Muscle of leg (tissue), 3 donors: ENCODE measurements at regions not wholly inside any gene's neighbourhood (a gene's known extent, or its start where the extent isn't known, plus 50 kb on each side); places are given as distances from the start of the nearest gene placed in this dataset.

Experiments used
- DNase-seq: peaks from one replicate; pipeline ENCODE4 v3.0.0; 2013
- H3K27ac ChIP-seq: one replicate; pipeline ENCODE4 v1.5.1; 2013; ENCODE audit warnings: mild to moderate bottlenecking, low read length, control low read depth
- H3K27me3 ChIP-seq: one replicate; pipeline ENCODE4 v1.6.1; 2013; ENCODE audit warnings: low read length; ENCODE audit not compliant: control insufficient read depth, insufficient read depth
- H3K36me3 ChIP-seq: one replicate; pipeline ENCODE4 v1.6.1; 2013; ENCODE audit warnings: low read length; ENCODE audit not compliant: control insufficient read depth, insufficient read depth
- H3K4me1 ChIP-seq: one replicate; pipeline ENCODE4 v1.6.1; 2013; ENCODE audit warnings: low read length; ENCODE audit not compliant: control insufficient read depth, insufficient read depth
- H3K4me3 ChIP-seq: one replicate; pipeline ENCODE4 v1.5.1; 2013; ENCODE audit warnings: low read length, control low read depth
- H3K9me3 ChIP-seq: replicated peaks from 2 replicates; pipeline ENCODE4 v1.6.1; 2013; ENCODE audit warnings: low read depth, low read length; ENCODE audit not compliant: control insufficient read depth
- WGBS: methylation state at CpG from one replicate; pipeline ENCODE4 v1.1.5; 2013; ENCODE audit warnings: missing lambda C conversion rate; ENCODE audit not compliant: insufficient coverage; 5-methylcytosine and 5-hydroxymethylcytosine counted together

GRCh38 chr2:226559536-226559935 is 240.1 kb downstream of the IRS1 start:
- no CpG with 5 or more reads among the region's 2 CpGs for WGBS
- Histone ChIP-seq H3K36me3 (no peaks in the 10 kb centered on the region), H3K4me1 (no peaks in the 10 kb centered on the region), H3K4me3 (no peak overlapping the region), H3K9me3 (no peaks in the 10 kb centered on the region), H3K27ac (no peak overlapping the region), H3K27me3 (no peaks in the 10 kb centered on the region)
- DNase-seq, result no peak

- H3K27ac ChIP-seq, result no peak overlapping the region
- H3K4me1 ChIP-seq, result no peaks in the 10 kb centered on the region
- H3K4me3 ChIP-seq, result no peak overlapping the region
- H3K27me3 ChIP-seq, result no peaks in the 10 kb centered on the region
- WGBS, result 76% methylated on average over 5 of the region's 5 CpGs
- H3K9me3 ChIP-seq, result no peaks in the 10 kb centered on the region
- DNase-seq, result no peak
- no peaks in the 10 kb centered on the region for H3K36me3 ChIP-seq
Measured at GRCh38 chr2:226558418-226558817, 241.2 kb downstream of the IRS1 start.

GRCh38 chr2:226556050-226556449 is 243.6 kb downstream of the IRS1 start:
- Histone ChIP-seq H3K36me3 (no peaks in the 10 kb centered on the region), H3K27me3 (no peaks in the 10 kb centered on the region), H3K4me1 (no peaks in the 10 kb centered on the region), H3K9me3 (no peaks in the 10 kb centered on the region), H3K27ac (no peak overlapping the region), H3K4me3 (no peak overlapping the region)
- no peak for DNase-seq
- WGBS, result no CpG with 5 or more reads among the region's 4 CpGs

GRCh38 chr2:226554701-226555100 is 244.9 kb downstream of the IRS1 start:
- no peaks in the 10 kb centered on the region for H3K36me3 ChIP-seq
- WGBS, result no CpG with 5 or more reads among the region's 1 CpG
- no peaks in the 10 kb centered on the region for H3K27me3 ChIP-seq
- no peak for DNase-seq
- no peaks in the 10 kb centered on the region for H3K4me1 ChIP-seq
- no peak overlapping the region for H3K27ac ChIP-seq
- H3K4me3 ChIP-seq, result no peak overlapping the region
- no peaks in the 10 kb centered on the region for H3K9me3 ChIP-seq

- H3K27me3 ChIP-seq, result no peaks in the 10 kb centered on the region
- H3K36me3 ChIP-seq, result no peaks in the 10 kb centered on the region
- no peak for DNase-seq
- no CpG with 5 or more reads among the region's 3 CpGs for WGBS
- H3K4me1 ChIP-seq, result no peaks in the 10 kb centered on the region
- H3K9me3 ChIP-seq, result no peaks in the 10 kb centered on the region
- H3K27ac ChIP-seq, result no peak overlapping the region
- no peak overlapping the region for H3K4me3 ChIP-seq
Measured at GRCh38 chr2:226553333-226553732, 246.3 kb downstream of the IRS1 start.

DNA sequence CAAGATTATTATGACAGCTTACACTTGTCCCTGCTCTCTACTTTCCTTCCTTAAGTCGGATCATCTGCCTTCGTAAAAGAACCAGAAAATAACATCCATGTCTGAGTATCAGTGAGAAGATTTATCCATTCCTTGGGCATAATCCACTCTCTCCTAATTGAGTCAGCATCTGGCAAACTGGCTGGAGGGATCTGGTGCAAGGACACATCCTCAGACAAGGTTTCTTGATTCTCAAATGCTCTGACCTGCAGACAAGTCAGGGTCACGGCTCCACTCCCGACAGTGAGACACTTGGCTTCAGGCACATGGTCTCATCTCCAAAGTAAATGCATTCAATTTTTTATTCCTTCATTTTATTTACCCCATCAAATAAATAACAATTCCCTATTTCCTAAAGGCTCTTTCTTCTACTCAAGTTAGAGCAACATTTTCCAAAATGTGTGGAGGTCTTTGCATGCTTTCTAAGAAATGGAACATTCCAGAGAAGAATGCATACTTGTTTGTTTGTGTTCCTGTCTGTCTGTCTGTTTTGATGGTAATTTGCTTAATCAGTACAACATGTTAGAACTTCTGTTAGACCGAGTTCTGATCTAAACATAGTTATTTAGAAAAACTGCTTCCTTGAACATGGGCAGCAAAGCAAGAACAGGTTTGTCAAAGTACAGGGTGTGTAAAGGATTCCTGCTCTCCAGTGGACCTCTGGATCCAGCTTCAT is 246.9 kb downstream of the IRS1 start:
- WGBS, result 81% methylated on average over 3 of the region's 5 CpGs
- Histone ChIP-seq H3K4me1 (no peaks in the 10 kb centered on the region), H3K27ac (no peak overlapping the region), H3K27me3 (no peaks in the 10 kb centered on the region), H3K4me3 (no peak overlapping the region), H3K36me3 (no peaks in the 10 kb centered on the region), H3K9me3 (no peaks in the 10 kb centered on the region)
- DNase-seq, result no peak

DNA sequence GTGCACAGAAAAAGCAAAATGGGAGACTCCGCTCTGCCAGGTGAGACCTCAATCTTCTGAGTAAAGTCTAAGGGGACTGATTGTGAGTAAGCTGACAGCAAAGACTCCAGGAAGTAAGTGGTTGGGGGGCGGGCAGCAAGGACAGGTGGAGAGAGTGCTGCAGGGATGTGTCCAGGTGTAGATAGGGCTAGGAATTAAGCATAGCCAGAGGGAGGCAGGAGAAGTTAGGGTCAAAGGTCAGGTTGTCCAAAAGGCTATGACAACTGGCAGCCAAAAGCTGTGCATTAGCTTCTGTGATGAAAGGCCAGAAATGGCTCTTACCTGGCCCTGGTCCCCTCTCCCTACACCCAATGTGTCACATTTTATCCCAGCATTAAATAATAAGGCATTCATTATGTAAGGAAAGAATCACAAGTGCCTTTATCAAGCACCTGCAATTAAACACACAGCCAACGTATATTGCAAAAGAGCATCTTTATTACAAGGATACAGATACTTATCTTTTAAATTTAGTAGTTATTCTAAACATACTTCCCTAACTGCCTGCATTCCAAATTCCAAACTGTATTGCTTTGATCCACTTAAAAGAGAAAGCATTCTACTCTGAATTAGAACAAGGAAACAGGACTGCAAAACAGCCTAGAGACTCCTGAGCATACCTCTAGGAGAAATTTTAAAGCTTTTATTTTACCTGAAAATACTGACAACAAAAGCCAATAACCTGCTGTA is 247.9 kb downstream of the IRS1 start:
- Histone ChIP-seq H3K27me3 (no peaks in the 10 kb centered on the region), H3K4me3 (no peak overlapping the region)
- 90% methylated on average over 2 of the region's 3 CpGs for WGBS

DNA sequence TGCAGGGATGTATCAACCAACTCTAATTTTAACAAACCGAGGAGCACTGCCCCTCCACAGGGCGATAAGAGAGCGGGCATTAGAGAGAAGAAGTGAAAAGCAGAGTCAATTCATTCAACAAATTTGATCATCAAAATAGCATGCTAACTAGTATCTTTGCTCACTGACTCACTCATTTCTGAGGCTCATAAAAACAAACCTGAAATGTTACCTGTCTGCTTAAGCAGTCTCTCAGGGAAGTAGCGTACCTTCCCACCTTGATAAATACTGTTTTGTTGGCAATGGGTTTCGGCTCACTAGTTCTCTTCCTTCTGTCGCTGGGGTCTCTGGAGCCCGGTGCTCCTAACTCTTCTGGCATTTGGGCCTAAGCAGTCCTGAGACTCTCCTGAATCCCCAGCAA is 248.8 kb downstream of the IRS1 start:
- Histone ChIP-seq H3K4me1 (no peaks in the 10 kb centered on the region), H3K9me3 (no peaks in the 10 kb centered on the region), H3K27ac (no peak overlapping the region), H3K27me3 (no peaks in the 10 kb centered on the region), H3K36me3 (no peaks in the 10 kb centered on the region), H3K4me3 (no peak overlapping the region)
- DNase-seq, result no peak
- WGBS, result 96% methylated on average over 4 of the region's 7 CpGs

More for the DNA sequence above, 247.9 kb downstream of the IRS1 start:
- Histone ChIP-seq H3K4me1 (no peaks in the 10 kb centered on the region), H3K27ac (no peak overlapping the region), H3K36me3 (no peaks in the 10 kb centered on the region), H3K9me3 (no peaks in the 10 kb centered on the region)
- DNase-seq, result no peak

- DNase-seq, result peak; percentile 11
- no peaks in the 10 kb centered on the region for H3K4me1 ChIP-seq
- no peak overlapping the region for H3K27ac ChIP-seq
- H3K4me3 ChIP-seq, result no peak overlapping the region
- WGBS, result 57% methylated on average over 2 of the region's 2 CpGs
- no peaks in the 10 kb centered on the region for H3K27me3 ChIP-seq
- H3K36me3 ChIP-seq, result no peaks in the 10 kb centered on the region
- H3K9me3 ChIP-seq, result no peaks in the 10 kb centered on the region
Measured at GRCh38 chr2:226548732-226549131, 250.9 kb downstream of the IRS1 start.

- 100% methylated on average over 1 of the region's 2 CpGs for WGBS
- Histone ChIP-seq H3K27ac (no peak overlapping the region), H3K9me3 (no peaks in the 10 kb centered on the region), H3K4me3 (no peak overlapping the region), H3K4me1 (no peaks in the 10 kb centered on the region), H3K27me3 (no peaks in the 10 kb centered on the region), H3K36me3 (no peaks in the 10 kb centered on the region)
- DNase-seq, result no peak
Measured at GRCh38 chr2:226544596-226545210, 254.9 kb downstream of the IRS1 start.
